Smooth muscle cell (in vitro differentiated cells): ENCODE measurements at regions not wholly inside any gene's neighbourhood (a gene's known extent, or its start where the extent isn't known, plus 50 kb on each side); places are given as distances from the start of the nearest gene placed in this dataset.

ENCODE experiments used
- DNase-seq: peaks from one replicate; lab custom pipeline; 2025; ENCODE audit not compliant: unreplicated experiment; lab: John Stamatoyannopoulos, UW
- H2AFZ ChIP-seq: fragments of 200-600 bp; sonication (generic); 2 replicates; pipeline ENCODE4 v1.6.0; 2016; ENCODE audit warnings: antibody characterized with exemption, low read depth, mild to moderate bottlenecking
- H3F3A ChIP-seq: fragments of 200-600 bp; sonication (generic); 2 replicates; pipeline ENCODE4 v1.6.0; 2017; ENCODE audit warnings: antibody characterized with exemption, low read depth
- H3K27ac ChIP-seq: fragments of 200-600 bp; sonication (generic); 2 replicates; pipeline ENCODE4 v1.5.1; 2016; ENCODE audit warnings: low read depth, mild to moderate bottlenecking
- H3K27me3 ChIP-seq: fragments of 200-600 bp; sonication (generic); 2 replicates; pipeline ENCODE4 v1.6.1; 2016; ENCODE audit warnings: low read depth, mild to moderate bottlenecking
- H3K36me3 ChIP-seq: fragments of 200-600 bp; sonication (generic); 2 replicates; pipeline ENCODE4 v1.5.1; 2016; ENCODE audit warnings: low read depth
- H3K4me1 ChIP-seq: fragments of 200-600 bp; sonication (generic); 2 replicates; pipeline ENCODE4 v1.5.1; 2016; ENCODE audit warnings: low read depth
- H3K4me2 ChIP-seq: fragments of 200-600 bp; sonication (generic); 2 replicates; pipeline ENCODE4 v1.6.0; 2016; ENCODE audit warnings: mild to moderate bottlenecking
- H3K4me3 ChIP-seq: fragments of 200-600 bp; sonication (generic); 2 replicates; pipeline ENCODE4 v1.5.1; 2016; ENCODE audit warnings: mild to moderate bottlenecking
- H3K79me2 ChIP-seq: fragments of 200-600 bp; sonication (generic); 2 replicates; pipeline ENCODE4 v1.6.0; 2016; ENCODE audit warnings: low read depth, mild to moderate bottlenecking
- H3K9ac ChIP-seq: fragments of 200-600 bp; sonication (generic); 2 replicates; pipeline ENCODE4 v1.6.0; 2016; ENCODE audit warnings: low read depth
- H3K9me3 ChIP-seq: fragments of 200-600 bp; sonication (generic); replicated peaks from 2 replicates; pipeline ENCODE4 v1.5.1; 2016; ENCODE audit warnings: low read depth
- H4K20me1 ChIP-seq: fragments of 200-600 bp; sonication (generic); 2 replicates; pipeline ENCODE4 v1.6.0; 2016; ENCODE audit warnings: low read depth
- WGBS: methylation state at CpG from one replicate; pipeline ENCODE4 v1.1.7; 2016; ENCODE audit warnings: low lambda C conversion rate; 5-methylcytosine and 5-hydroxymethylcytosine counted together
- TF ChIP-seq, protein P1 (sequence below): fragments of 200-600 bp; sonication (generic); IDR thresholded peaks from 2 replicates; pipeline ENCODE4 v1.5.1; 2017; ENCODE audit warnings: borderline replicate concordance, mild to moderate bottlenecking, antibody characterized with exemption; ENCODE audit not compliant: insufficient read depth, poor library complexity, severe bottlenecking

DNA sequence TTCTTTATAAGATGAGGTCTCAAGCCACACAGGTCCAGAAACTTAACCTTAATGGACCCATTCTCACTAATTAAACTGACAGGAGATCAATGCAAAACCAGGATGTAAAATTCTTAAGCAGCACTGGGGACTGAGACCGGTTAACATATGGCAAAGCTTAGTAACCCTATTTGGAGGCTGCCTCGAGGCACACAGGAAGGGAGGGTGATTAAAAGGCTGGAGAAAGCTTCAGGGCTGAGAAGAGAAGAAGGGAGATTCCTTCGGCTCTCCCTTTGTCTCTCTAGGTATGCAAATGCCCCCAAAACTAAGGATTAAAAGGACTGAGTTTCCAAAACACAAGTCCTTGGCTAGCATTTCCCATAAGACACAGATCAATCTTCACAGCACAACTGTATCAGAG, 120.8 kb upstream of the DSCAM start:
- DNase-seq = no peak
- H4K20me1 ChIP-seq = no peaks in the 10 kb centered on the region
- H3K9ac ChIP-seq = no peak overlapping the region
- no peaks in the 10 kb centered on the region for H3K36me3 ChIP-seq
- H3K4me2 ChIP-seq = no peak overlapping the region
- no peak overlapping the region for H3K4me3 ChIP-seq
- 24% methylated on average over 3 of the region's 3 CpGs for WGBS
- TF ChIP-seq, protein P1, sequence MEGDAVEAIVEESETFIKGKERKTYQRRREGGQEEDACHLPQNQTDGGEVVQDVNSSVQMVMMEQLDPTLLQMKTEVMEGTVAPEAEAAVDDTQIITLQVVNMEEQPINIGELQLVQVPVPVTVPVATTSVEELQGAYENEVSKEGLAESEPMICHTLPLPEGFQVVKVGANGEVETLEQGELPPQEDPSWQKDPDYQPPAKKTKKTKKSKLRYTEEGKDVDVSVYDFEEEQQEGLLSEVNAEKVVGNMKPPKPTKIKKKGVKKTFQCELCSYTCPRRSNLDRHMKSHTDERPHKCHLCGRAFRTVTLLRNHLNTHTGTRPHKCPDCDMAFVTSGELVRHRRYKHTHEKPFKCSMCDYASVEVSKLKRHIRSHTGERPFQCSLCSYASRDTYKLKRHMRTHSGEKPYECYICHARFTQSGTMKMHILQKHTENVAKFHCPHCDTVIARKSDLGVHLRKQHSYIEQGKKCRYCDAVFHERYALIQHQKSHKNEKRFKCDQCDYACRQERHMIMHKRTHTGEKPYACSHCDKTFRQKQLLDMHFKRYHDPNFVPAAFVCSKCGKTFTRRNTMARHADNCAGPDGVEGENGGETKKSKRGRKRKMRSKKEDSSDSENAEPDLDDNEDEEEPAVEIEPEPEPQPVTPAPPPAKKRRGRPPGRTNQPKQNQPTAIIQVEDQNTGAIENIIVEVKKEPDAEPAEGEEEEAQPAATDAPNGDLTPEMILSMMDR = no peak
- H3K4me1 ChIP-seq = no peaks in the 10 kb centered on the region
- H3K79me2 ChIP-seq = no peaks in the 10 kb centered on the region
- H3K27me3 ChIP-seq = peaks cover 4% of the 10 kb centered on the region
- no peak overlapping the region for H3K27ac ChIP-seq
- no peaks in the 10 kb centered on the region for H3F3A ChIP-seq
- no peak overlapping the region for H2AFZ ChIP-seq
- H3K9me3 ChIP-seq = no peaks in the 10 kb centered on the region

GRCh38 chr21:40972151-40972550, 125.2 kb upstream of the DSCAM start:
- Histone ChIP-seq H3K4me1 (no peaks in the 10 kb centered on the region), H3K4me3 (no peak overlapping the region), H3K27ac (no peak overlapping the region), H3K4me2 (no peak overlapping the region), H3K79me2 (no peaks in the 10 kb centered on the region), H3K36me3 (no peaks in the 10 kb centered on the region), H3K9ac (no peak overlapping the region), H2AFZ (no peak overlapping the region), H4K20me1 (no peaks in the 10 kb centered on the region), H3K27me3 (peaks cover 4% of the 10 kb centered on the region), H3K9me3 (no peaks in the 10 kb centered on the region), H3F3A (no peaks in the 10 kb centered on the region)
- 79% methylated on average over 2 of the region's 2 CpGs for WGBS
- no peak for DNase-seq
- TF ChIP-seq, protein P1 = no peak

DNA sequence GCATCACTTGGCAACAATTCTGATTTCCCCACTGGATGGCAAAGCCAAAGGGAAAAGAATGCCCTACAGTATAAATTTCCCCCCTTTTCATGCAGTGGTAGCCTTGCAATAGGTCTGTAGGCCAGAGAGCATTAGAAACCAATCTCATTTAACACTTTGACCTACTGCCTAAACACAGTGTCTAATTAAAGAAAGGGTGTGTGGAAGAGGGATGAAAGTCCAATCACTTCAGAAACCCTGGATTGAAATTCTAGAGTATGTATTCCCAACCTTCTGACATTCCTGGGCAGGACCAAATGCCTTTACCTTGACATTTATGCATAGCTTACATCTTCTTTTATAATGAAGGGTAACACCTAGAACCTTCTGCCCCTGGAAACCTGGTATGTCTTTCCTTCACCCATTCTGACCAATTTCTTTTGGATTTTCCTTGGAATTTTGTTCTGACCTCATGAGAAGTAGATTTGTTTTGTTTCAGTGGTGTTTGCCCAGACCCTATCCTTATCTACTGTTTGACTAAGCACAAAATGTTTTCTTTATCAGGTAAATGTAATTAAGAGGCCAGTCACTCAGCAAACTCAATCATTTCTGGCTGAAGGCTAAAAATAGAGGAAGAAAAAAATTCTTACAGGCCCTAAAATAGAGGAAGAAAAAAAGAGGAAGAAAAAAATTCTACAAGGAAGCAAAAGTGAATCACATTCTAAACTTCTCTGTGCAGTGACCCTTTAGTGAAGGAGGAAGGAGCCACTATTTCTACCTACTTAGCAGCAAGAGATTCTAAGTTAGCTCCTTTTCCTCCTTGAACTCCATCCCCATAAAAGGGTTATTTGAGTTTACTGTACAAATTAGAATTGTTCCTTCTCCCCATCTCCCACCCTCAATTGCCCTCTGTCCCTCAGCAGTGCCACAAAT, 129.5 kb upstream of the DSCAM start:
- DNase-seq = no peak
- TF ChIP-seq, protein P1 = no peak
- Histone ChIP-seq H4K20me1 (no peaks in the 10 kb centered on the region), H3K27me3 (no peaks in the 10 kb centered on the region), H2AFZ (no peak overlapping the region), H3K4me2 (no peak overlapping the region), H3K79me2 (no peaks in the 10 kb centered on the region), H3K36me3 (no peaks in the 10 kb centered on the region), H3K4me1 (no peaks in the 10 kb centered on the region), H3F3A (no peaks in the 10 kb centered on the region), H3K4me3 (no peak overlapping the region), H3K9ac (no peak overlapping the region), H3K27ac (no peak overlapping the region), H3K9me3 (no peaks in the 10 kb centered on the region)

GRCh38 chr21:40985370-40985769, 138.4 kb upstream of the DSCAM start:
- 87% methylated on average over 4 of the region's 4 CpGs for WGBS
- TF ChIP-seq, protein P1 = no peak
- Histone ChIP-seq H3K9ac (no peak overlapping the region), H3K36me3 (no peaks in the 10 kb centered on the region), H3K4me2 (no peak overlapping the region), H4K20me1 (no peaks in the 10 kb centered on the region), H3K4me3 (no peak overlapping the region), H3K27ac (no peak overlapping the region), H3F3A (no peaks in the 10 kb centered on the region), H2AFZ (no peak overlapping the region), H3K4me1 (no peaks in the 10 kb centered on the region), H3K9me3 (peaks cover 5% of the 10 kb centered on the region), H3K79me2 (no peaks in the 10 kb centered on the region), H3K27me3 (no peaks in the 10 kb centered on the region)
- DNase-seq = no peak
